ENCODE measurements at regions not wholly inside any gene's neighbourhood (a gene's known extent, or its start where the extent isn't known, plus 50 kb on each side); places are given as distances from the start of the nearest gene placed in this dataset.

GRCh38 chr2:104476075-104476474, 377.8 kb upstream of the POU3F3 start:
- TF ChIP-seq KDM5A (IDR thresholded peaks at IDR 0.05), result no peak
- TF ChIP-seq, protein P1, sequence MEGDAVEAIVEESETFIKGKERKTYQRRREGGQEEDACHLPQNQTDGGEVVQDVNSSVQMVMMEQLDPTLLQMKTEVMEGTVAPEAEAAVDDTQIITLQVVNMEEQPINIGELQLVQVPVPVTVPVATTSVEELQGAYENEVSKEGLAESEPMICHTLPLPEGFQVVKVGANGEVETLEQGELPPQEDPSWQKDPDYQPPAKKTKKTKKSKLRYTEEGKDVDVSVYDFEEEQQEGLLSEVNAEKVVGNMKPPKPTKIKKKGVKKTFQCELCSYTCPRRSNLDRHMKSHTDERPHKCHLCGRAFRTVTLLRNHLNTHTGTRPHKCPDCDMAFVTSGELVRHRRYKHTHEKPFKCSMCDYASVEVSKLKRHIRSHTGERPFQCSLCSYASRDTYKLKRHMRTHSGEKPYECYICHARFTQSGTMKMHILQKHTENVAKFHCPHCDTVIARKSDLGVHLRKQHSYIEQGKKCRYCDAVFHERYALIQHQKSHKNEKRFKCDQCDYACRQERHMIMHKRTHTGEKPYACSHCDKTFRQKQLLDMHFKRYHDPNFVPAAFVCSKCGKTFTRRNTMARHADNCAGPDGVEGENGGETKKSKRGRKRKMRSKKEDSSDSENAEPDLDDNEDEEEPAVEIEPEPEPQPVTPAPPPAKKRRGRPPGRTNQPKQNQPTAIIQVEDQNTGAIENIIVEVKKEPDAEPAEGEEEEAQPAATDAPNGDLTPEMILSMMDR (IDR thresholded peaks at IDR 0.05), result no peak
- TF ChIP-seq RCOR1 (IDR thresholded peaks at IDR 0.05; ENCODE audit: low read depth, low read length), result no peak
- no peak for TF ChIP-seq POLR2A (IDR thresholded peaks at IDR 0.05; ENCODE audit: low read length)
- TF ChIP-seq HMGXB4 (CRISPR knock-in tag; IDR thresholded peaks at IDR 0.05; ENCODE audit: borderline replicate concordance), result no peak
- TF ChIP-seq, protein P2, sequence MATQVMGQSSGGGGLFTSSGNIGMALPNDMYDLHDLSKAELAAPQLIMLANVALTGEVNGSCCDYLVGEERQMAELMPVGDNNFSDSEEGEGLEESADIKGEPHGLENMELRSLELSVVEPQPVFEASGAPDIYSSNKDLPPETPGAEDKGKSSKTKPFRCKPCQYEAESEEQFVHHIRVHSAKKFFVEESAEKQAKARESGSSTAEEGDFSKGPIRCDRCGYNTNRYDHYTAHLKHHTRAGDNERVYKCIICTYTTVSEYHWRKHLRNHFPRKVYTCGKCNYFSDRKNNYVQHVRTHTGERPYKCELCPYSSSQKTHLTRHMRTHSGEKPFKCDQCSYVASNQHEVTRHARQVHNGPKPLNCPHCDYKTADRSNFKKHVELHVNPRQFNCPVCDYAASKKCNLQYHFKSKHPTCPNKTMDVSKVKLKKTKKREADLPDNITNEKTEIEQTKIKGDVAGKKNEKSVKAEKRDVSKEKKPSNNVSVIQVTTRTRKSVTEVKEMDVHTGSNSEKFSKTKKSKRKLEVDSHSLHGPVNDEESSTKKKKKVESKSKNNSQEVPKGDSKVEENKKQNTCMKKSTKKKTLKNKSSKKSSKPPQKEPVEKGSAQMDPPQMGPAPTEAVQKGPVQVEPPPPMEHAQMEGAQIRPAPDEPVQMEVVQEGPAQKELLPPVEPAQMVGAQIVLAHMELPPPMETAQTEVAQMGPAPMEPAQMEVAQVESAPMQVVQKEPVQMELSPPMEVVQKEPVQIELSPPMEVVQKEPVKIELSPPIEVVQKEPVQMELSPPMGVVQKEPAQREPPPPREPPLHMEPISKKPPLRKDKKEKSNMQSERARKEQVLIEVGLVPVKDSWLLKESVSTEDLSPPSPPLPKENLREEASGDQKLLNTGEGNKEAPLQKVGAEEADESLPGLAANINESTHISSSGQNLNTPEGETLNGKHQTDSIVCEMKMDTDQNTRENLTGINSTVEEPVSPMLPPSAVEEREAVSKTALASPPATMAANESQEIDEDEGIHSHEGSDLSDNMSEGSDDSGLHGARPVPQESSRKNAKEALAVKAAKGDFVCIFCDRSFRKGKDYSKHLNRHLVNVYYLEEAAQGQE (IDR thresholded peaks at IDR 0.05), result no peak
- TF ChIP-seq, protein P3, sequence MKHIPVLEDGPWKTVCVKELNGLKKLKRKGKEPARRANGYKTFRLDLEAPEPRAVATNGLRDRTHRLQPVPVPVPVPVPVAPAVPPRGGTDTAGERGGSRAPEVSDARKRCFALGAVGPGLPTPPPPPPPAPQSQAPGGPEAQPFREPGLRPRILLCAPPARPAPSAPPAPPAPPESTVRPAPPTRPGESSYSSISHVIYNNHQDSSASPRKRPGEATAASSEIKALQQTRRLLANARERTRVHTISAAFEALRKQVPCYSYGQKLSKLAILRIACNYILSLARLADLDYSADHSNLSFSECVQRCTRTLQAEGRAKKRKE (CRISPR knock-in tag; IDR thresholded peaks at IDR 0.05; ENCODE audit: low read depth), result no peak
- no peak for TF ChIP-seq CEBPB (IDR thresholded peaks at IDR 0.05)
- no peak for TF ChIP-seq ELK1 (IDR thresholded peaks at IDR 0.05; ENCODE audit: low read depth, low read length)
- no peak for TF ChIP-seq MAFK (IDR thresholded peaks at IDR 0.05; ENCODE audit: partially characterized antibody)
- no peak for TF ChIP-seq RAD21 (conservative IDR thresholded peaks at IDR 0.05 in 1 of 2, IDR thresholded peaks at IDR 0.05 in 1 of 2)
- TF ChIP-seq JUN (IDR thresholded peaks at IDR 0.05), result no peak
- TF ChIP-seq HDAC2 (IDR thresholded peaks at IDR 0.05), result no peak
